LNCAP (cell line): ENCODE measurements at regions not wholly inside any gene's neighbourhood (a gene's known extent, or its start where the extent isn't known, plus 50 kb on each side); places are given as distances from the start of the nearest gene placed in this dataset.

Source experiments
- CTCF ChIP-seq: fragments of 450-650 bp; IDR thresholded peaks from 2 replicates; pipeline ENCODE4 v1.5.1; 2017; ENCODE audit warnings: mild to moderate bottlenecking

GRCh38 chr12:61521258-61521657 lies 738.9 kb upstream of the USP15 start:
- no peak for TF ChIP-seq CTCF

DNA sequence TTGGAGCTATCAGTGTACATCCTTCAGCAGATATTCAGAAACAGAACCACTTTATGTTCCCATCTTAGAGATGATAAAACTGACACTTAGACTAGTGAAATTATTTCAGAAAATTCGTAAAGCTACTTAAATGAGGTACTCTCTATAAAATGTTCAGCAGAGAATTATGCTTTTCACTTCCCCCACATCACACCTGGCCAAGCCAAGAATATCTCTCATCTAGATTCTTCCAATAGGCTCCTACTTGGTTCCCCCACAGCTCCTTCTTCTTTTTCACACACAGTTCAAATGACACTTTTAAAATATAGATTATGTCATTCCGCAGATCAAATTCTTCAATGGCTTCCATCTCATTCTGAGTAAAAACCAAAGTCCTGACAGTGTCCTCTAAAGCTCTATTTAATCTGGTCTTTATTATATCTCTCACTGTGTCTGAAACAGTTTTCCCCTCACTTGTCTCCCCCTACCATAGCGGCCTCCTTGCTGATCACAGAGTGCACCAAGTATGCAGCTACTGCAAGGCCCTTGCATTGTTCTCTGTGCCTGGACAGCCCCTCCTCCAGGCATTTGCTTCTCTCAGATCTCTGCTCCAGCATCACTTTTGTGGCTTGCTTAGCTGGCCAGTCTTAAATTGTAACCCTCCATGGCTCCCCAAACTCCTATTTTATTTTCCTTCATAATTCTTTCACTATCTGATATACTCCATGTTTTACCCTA lies 736.8 kb upstream of the USP15 start:
- no peak for TF ChIP-seq CTCF

GRCh38 chr12:61524851-61525250 lies 735.4 kb upstream of the USP15 start:
- no peak for TF ChIP-seq CTCF

DNA sequence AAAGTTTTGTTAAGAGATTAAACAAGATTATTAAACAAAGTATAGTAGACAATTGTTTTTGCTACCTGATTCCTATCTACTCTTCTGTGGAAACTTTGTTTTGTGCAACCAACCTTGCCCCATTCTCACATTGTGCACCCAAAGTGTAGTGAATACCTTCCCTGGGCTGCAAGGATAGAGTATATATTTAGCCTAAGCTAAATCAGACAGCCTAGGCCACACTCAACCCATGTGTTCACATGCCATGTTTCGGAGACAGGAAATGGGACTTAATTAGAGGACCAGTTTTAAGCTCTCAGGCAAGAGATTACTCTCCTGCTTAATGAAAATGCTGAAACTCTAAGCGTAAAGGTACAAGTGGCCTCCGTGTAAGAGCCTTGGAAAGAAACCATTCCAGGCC lies 734.9 kb upstream of the USP15 start:
- TF ChIP-seq CTCF, result no peak

- TF ChIP-seq CTCF, result no peak
Measured at GRCh38 chr12:61530456-61530855, 729.7 kb upstream of the USP15 start.

GRCh38 chr12:61531195-61531594 lies 729.0 kb upstream of the USP15 start:
- no peak for TF ChIP-seq CTCF

DNA sequence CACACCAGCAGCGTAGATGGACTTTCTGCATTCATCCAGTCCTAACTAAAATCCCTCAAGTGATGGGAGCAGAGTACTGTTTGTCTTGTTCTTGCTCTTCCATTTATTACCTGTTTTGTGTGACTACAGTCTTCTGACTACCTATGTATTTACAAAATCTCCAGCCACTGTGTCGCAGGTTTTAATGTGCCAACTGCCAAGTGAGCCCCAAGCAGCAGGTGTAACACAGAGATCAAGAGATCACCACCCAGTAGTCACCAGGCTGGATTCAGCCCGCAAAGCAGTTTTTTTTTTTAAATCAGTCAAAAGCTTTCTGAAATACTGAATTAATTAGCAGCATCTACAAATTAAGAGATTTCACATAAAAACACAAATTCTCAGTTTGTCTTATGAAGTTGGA lies 724.1 kb upstream of the USP15 start:
- TF ChIP-seq CTCF, result no peak

DNA sequence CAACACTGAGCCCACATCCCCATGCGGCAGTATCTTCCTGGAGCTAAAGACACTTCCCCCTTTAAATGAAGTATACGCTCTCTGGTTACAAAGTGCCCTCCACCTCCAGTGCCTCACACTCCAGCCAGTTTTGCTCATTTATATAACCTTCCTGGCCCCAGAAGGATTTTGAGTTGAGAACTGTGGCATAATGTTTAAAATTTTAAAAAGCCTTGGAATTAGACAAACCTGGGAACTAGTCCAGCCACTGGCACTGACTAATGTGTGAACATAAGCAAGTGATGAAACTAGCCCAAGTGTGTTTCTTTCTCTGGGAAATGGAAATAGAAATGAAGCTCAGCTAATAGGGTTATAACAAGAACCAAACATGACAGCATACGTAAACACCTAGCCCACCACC lies 723.7 kb upstream of the USP15 start:
- no peak for TF ChIP-seq CTCF
